ENCODE measurements at regions not wholly inside any gene's neighbourhood (a gene's known extent, or its start where the extent isn't known, plus 50 kb on each side); places are given as distances from the start of the nearest gene placed in this dataset.

GRCh38 chr13:111462221-111462764, 141.9 kb downstream of the TEX29 start:
- Histone ChIP-seq H2BK12ac (ENCODE audit: insufficient read length, low read depth, low read length) (no peak overlapping the region), H3K4me1 (ENCODE audit: insufficient read depth, low read length) (no peaks in the 10 kb centered on the region), H3T11ph (ENCODE audit: low read length) (no peak overlapping the region), H2BK20ac (ENCODE audit: low read depth, low read length, poor library complexity, severe bottlenecking) (no peak overlapping the region), H4K91ac (ENCODE audit: insufficient read length, low read depth, low read length) (no peak overlapping the region), H4K20me1 (ENCODE audit: control insufficient read depth, insufficient read depth, insufficient read length) (no peaks in the 10 kb centered on the region), H4K5ac (ENCODE audit: insufficient read length, low read depth, low read length) (no peak overlapping the region), H3K9me3 (ENCODE audit: control insufficient read depth, low read depth, low read length) (no peaks in the 10 kb centered on the region), H2AK5ac (ENCODE audit: insufficient read length, low read length) (no peak overlapping the region), H3K4me2 (ENCODE audit: insufficient read depth, insufficient read length, low read length) (no peak overlapping the region), H2AFZ (ENCODE audit: low read length) (no peak overlapping the region), H4K8ac (replicated peaks; ENCODE audit: insufficient read length, low read depth, low read length) (no peak overlapping the region), H3K18ac (ENCODE audit: insufficient read length, low read depth, low read length) (no peak overlapping the region), H3K79me1 (ENCODE audit: insufficient read depth, low read depth, low read length, poor library complexity, severe bottlenecking) (no peaks in the 10 kb centered on the region), H3K14ac (ENCODE audit: insufficient read depth, low read length) (no peak overlapping the region), H2BK5ac (ENCODE audit: insufficient read length, low read length) (no peak overlapping the region), H3K4ac (ENCODE audit: low read depth, low read length) (no peak overlapping the region), H3K56ac (ENCODE audit: insufficient read length, low read depth, low read length) (no peak overlapping the region), H2BK15ac (ENCODE audit: low read depth, low read length) (no peak overlapping the region), H3K27me3 (ENCODE audit: insufficient read depth, low read length) (no peaks in the 10 kb centered on the region), H3K23ac (ENCODE audit: insufficient read length, low read depth, low read length) (no peak overlapping the region), H3K79me2 (ENCODE audit: insufficient read depth, low read length) (no peaks in the 10 kb centered on the region), H3K23me2 (ENCODE audit: insufficient read length, low read depth, low read length, poor library complexity, severe bottlenecking) (no peaks in the 10 kb centered on the region), H3K27ac (ENCODE audit: insufficient read length, low read depth, low read length) (no peak overlapping the region), H2BK120ac (ENCODE audit: low read depth, low read length, poor library complexity, severe bottlenecking) (no peak overlapping the region), H3K9ac (ENCODE audit: extremely low read depth, insufficient read length, low read length) (no peak overlapping the region)
- WGBS (ENCODE audit: extremely low coverage, insufficient read length, low lambda C conversion rate), result no CpG with 5 or more reads among the region's 14 CpGs
- Mint-ChIP-seq H3K27me3 (ENCODE audit: low read depth) (peaks cover 43% of the 10 kb centered on the region), H3K4me1 (no peaks in the 10 kb centered on the region), H3K36me3 (ENCODE audit: insufficient read depth in 1 of 3, low read depth in 3 of 3) (no peaks in the 10 kb centered on the region; a peak in 2 of 7 replicates), H3K27ac (no peak overlapping the region), H3K9me3 (peaks cover 0 to 3% of the 10 kb centered on the region in 2 experiments; a peak in 2 of 5 replicates), H3K4me3 (no peak overlapping the region)
- TF ChIP-seq CTCF (conservative IDR thresholded peaks at IDR 0.05), result no peak
- DNase-seq, result no peak
